Fibroblast of lung (primary cell): ENCODE measurements at regions not wholly inside any gene's neighbourhood (a gene's known extent, or its start where the extent isn't known, plus 50 kb on each side); places are given as distances from the start of the nearest gene placed in this dataset.

Experiments
- DNase-seq, 2 donors: peaks; one replicate each; pipeline versions ENCODE4 v3.0.0 to v3.0.0-alpha.2; 2010; ENCODE audit warnings: low read depth in 2 of 2
- H2AFZ ChIP-seq: 2 replicates; pipeline ENCODE4 v1.5.1; 2012; ENCODE audit warnings: low read length, control low read depth, inconsistent platforms
- H3K27ac ChIP-seq: 2 replicates; pipeline ENCODE4 v1.5.1; 2011; ENCODE audit warnings: low read length, control low read depth; ENCODE audit not compliant: insufficient read depth
- H3K27me3 ChIP-seq: 2 replicates; pipeline ENCODE4 v1.5.1; 2011; ENCODE audit warnings: mild to moderate bottlenecking, low read length; ENCODE audit not compliant: control insufficient read depth, insufficient read depth
- H3K36me3 ChIP-seq: 2 replicates; pipeline ENCODE4 v1.5.1; 2011; ENCODE audit warnings: low read length; ENCODE audit not compliant: control insufficient read depth, insufficient read depth
- H3K4me1 ChIP-seq: 2 replicates; pipeline ENCODE4 v1.5.1; 2011; ENCODE audit warnings: low read length; ENCODE audit not compliant: control insufficient read depth, insufficient read depth; ENCODE audit errors: extremely low read depth
- H3K4me2 ChIP-seq: 2 replicates; pipeline ENCODE4 v1.5.1; 2011; ENCODE audit warnings: low read length, control low read depth; ENCODE audit not compliant: insufficient read depth; ENCODE audit errors: extremely low read depth
- H3K4me3 ChIP-seq, 4 experiments: fragments of 200-600 bp in 1 of 4; sonication (generic) in 1 of 4; replicated peaks in 1 of 4; 2 replicates each; pipeline ENCODE4 v1.5.1; 2011 to 2016; ENCODE audit warnings: low read length in 4 of 4, low read depth in 3 of 4, mild to moderate bottlenecking in 3 of 4, control low read depth in 2 of 4, inconsistent platforms in 1 of 4, mixed read lengths in 1 of 4; ENCODE audit not compliant: insufficient read depth in 1 of 4; ENCODE audit errors: control extremely low read depth in 1 of 4
- H3K79me2 ChIP-seq: 2 replicates; pipeline ENCODE4 v1.5.1; 2012; ENCODE audit warnings: mild to moderate bottlenecking, low read length, inconsistent platforms; ENCODE audit not compliant: control insufficient read depth, insufficient read depth
- H3K9ac ChIP-seq: 2 replicates; pipeline ENCODE4 v1.5.1; 2011; ENCODE audit warnings: mild to moderate bottlenecking, low read length, control low read depth; ENCODE audit not compliant: insufficient read depth
- H3K9me3 ChIP-seq: 2 replicates; pipeline ENCODE4 v1.5.1; 2012; ENCODE audit warnings: low read depth, low read length; ENCODE audit not compliant: control insufficient read depth, insufficient read depth
- H4K20me1 ChIP-seq: 2 replicates; pipeline ENCODE4 v1.5.1; 2011; ENCODE audit warnings: low read length; ENCODE audit not compliant: control insufficient read depth, insufficient read depth; ENCODE audit errors: extremely low read depth
- CTCF ChIP-seq, 2 donors: IDR thresholded peaks in 1 of 2; conservative IDR thresholded peaks in 1 of 2; 1 replicate in 1 of 2; 2 replicates in 1 of 2; pipeline ENCODE4 v1.5.1; 2011 to 2012; ENCODE audit warnings: low read length in 2 of 2, control low read depth in 1 of 2, inconsistent platforms in 1 of 2, low read depth in 1 of 2, mild to moderate bottlenecking in 1 of 2
- EZH2 ChIP-seq: IDR thresholded peaks from 2 replicates; pipeline ENCODE4 v1.5.1; 2012; ENCODE audit warnings: low read length, control low read depth, mild to moderate bottlenecking; ENCODE audit errors: missing control alignments

- Histone ChIP-seq H3K27me3 (no peaks in the 10 kb centered on the region), H3K4me3 (no peak overlapping the region), H3K79me2 (no peaks in the 10 kb centered on the region), H3K9ac (no peak overlapping the region), H3K27ac (no peak overlapping the region), H3K36me3 (no peaks in the 10 kb centered on the region), H3K4me2 (no peak overlapping the region), H3K4me1 (no peaks in the 10 kb centered on the region), H4K20me1 (no peaks in the 10 kb centered on the region), H3K9me3 (no peaks in the 10 kb centered on the region), H2AFZ (no peak overlapping the region)
- DNase-seq = peak in 1 of 2 donors; percentile 2
- TF ChIP-seq EZH2 = no peak
- no peak for TF ChIP-seq CTCF (conservative IDR thresholded peaks at IDR 0.05 in 1 of 2, IDR thresholded peaks at IDR 0.05 in 1 of 2; ENCODE audit: low read depth in 1 of 2, low read length in 2 of 2)
Observed at GRCh38 chr3:34258271-34258998, 460.0 kb downstream of the PDCD6IP start.

- Histone ChIP-seq H3K9me3 (no peaks in the 10 kb centered on the region), H3K27ac (no peak overlapping the region), H3K4me1 (no peaks in the 10 kb centered on the region), H3K27me3 (no peaks in the 10 kb centered on the region), H3K79me2 (no peaks in the 10 kb centered on the region), H4K20me1 (no peaks in the 10 kb centered on the region), H3K4me3 (no peak overlapping the region), H2AFZ (peak overlapping the region; percentile 11), H3K36me3 (no peaks in the 10 kb centered on the region), H3K9ac (no peak overlapping the region), H3K4me2 (no peak overlapping the region)
- TF ChIP-seq EZH2 (no peak), CTCF (conservative IDR thresholded peaks at IDR 0.05 in 1 of 2, IDR thresholded peaks at IDR 0.05 in 1 of 2; ENCODE audit: low read depth in 1 of 2, low read length in 2 of 2) (peak; percentile 63 to 70)
- peak; percentile 20 to 45 for DNase-seq
Observed at GRCh38 chr3:34260271-34261000, 462.0 kb downstream of the PDCD6IP start.

GRCh38 chr3:34261001-34261385, 462.6 kb downstream of the PDCD6IP start:
- H3K4me2 ChIP-seq = no peak overlapping the region

More at GRCh38 chr3:34261001-34261385, 462.6 kb downstream of the PDCD6IP start:
- no peaks in the 10 kb centered on the region for H3K36me3 ChIP-seq
- H3K9me3 ChIP-seq = no peaks in the 10 kb centered on the region
- H3K79me2 ChIP-seq = no peaks in the 10 kb centered on the region
- H2AFZ ChIP-seq = peak overlapping the region; percentile 11
- H3K27me3 ChIP-seq = no peaks in the 10 kb centered on the region
- H4K20me1 ChIP-seq = no peaks in the 10 kb centered on the region
- peak in 1 of 2 donors; percentile 24 for DNase-seq
- no peak overlapping the region for H3K4me3 ChIP-seq
- TF ChIP-seq CTCF (conservative IDR thresholded peaks at IDR 0.05 in 1 of 2, IDR thresholded peaks at IDR 0.05 in 1 of 2; ENCODE audit: low read depth in 1 of 2, low read length in 2 of 2) (no peak), EZH2 (no peak)
- no peak overlapping the region for H3K9ac ChIP-seq
- no peak overlapping the region for H3K27ac ChIP-seq
- no peaks in the 10 kb centered on the region for H3K4me1 ChIP-seq
